Aorta (tissue), 5 donors: ENCODE measurements at regions not wholly inside any gene's neighbourhood (a gene's known extent, or its start where the extent isn't known, plus 50 kb on each side); places are given as distances from the start of the nearest gene placed in this dataset.

Experiments used
- ATAC-seq: fragments of 200-7000 bp; cut with Tn5 transposase; one replicate; pipeline ENCODE4 v1.9.1; 2022; ENCODE audit warnings: moderate library complexity; ENCODE audit not compliant: low FRiP score
- DNase-seq, 2 donors: peaks; one replicate each; pipeline ENCODE4 v3.0.0-alpha.2; 2020
- H3K27ac ChIP-seq, 2 donors: one replicate each; pipeline ENCODE4 v1.5.1; 2013; ENCODE audit warnings: low read length in 2 of 2, mild to moderate bottlenecking in 2 of 2, moderate library complexity in 2 of 2, control low read depth in 1 of 2, inconsistent platforms in 1 of 2, low read depth in 1 of 2
- H3K27me3 ChIP-seq, 2 donors: one replicate each; pipeline ENCODE4 v1.6.1; 2013; ENCODE audit warnings: control low read depth in 1 of 2, low read length in 1 of 2, mild to moderate bottlenecking in 1 of 2, moderate library complexity in 1 of 2; ENCODE audit not compliant: insufficient read depth in 2 of 2, control insufficient read depth in 1 of 2
- H3K36me3 ChIP-seq, 2 donors: one replicate each; pipeline ENCODE4 v1.6.1; 2013; ENCODE audit warnings: control low read depth in 1 of 2, low read length in 1 of 2, mild to moderate bottlenecking in 1 of 2; ENCODE audit not compliant: insufficient read depth in 2 of 2, control insufficient read depth in 1 of 2
- H3K4me1 ChIP-seq, 2 donors: one replicate each; pipeline ENCODE4 v1.6.1; 2013; ENCODE audit warnings: low read length in 2 of 2, control low read depth in 1 of 2, mild to moderate bottlenecking in 1 of 2, moderate library complexity in 1 of 2; ENCODE audit not compliant: insufficient read depth in 2 of 2, control insufficient read depth in 1 of 2
- H3K4me3 ChIP-seq, 2 donors: one replicate each; pipeline ENCODE4 v1.5.1; 2013; ENCODE audit warnings: low read length in 2 of 2, control low read depth in 1 of 2, mild to moderate bottlenecking in 1 of 2
- H3K9me3 ChIP-seq: one replicate; pipeline ENCODE4 v1.6.1; 2013; ENCODE audit warnings: mild to moderate bottlenecking, low read length; ENCODE audit not compliant: control insufficient read depth
- WGBS, 2 donors: extraction: QIAGEN DNeasy Blood & Tissue Kit; methylation state at CpG; one replicate each; pipeline ENCODE4 v1.1.7; 2013; 5-methylcytosine and 5-hydroxymethylcytosine counted together
- intact Hi-C, 2 donors: fragments of 100-400 bp; cut with DNase I; formaldehyde crosslinking; loops; one replicate each; pipeline versions ENCODE4 v1.14.2 to v1.15.0; 2022
- donor health status: healthy with polysubstance abuse.
- donor health status: Bipolar disorder and iron deficiency.
- donor health status: DM: no; HTN: no; CAD: no.
- donor health status: DM: no; HTN: no; CAD: no.
- donor health status: DM: yes; HTN: yes; CAD: no.

DNA sequence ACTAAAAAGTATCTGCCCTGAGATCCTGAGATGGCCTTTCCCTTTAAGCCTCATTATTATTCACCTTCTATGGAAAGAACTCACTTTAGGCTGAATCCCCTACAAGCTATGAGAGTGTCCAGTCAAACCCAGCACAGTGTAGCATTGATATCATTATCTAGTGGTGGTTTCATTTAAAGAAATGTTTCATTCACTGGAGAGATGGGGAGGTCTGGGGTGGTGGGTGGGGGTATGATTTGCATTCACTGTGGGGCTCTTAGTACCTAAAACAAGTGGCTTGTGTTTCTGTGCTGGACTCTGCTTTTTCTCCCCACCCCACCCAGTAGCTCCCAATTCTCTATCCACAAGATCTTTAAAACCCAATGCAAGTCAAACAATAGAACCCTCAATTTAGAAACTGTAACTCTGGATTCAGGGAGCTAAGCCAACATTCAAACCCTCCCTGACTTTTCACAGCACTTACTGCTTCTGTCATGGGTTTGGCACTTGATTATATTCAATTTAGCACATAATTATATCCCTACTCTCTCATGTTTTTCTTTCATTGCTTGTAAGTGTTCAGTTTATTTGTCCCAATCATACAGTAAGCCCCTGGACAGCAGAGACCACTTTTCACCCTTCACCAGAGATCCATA is 310.5 kb upstream of the THBS1 start:
- DNase-seq (no peak), ATAC-seq (no peak)
- Histone ChIP-seq H3K4me3 (no peak overlapping the region), H3K27ac (no peak overlapping the region), H3K4me1 (no peaks in the 10 kb centered on the region), H3K9me3 (no peaks in the 10 kb centered on the region), H3K27me3 (no peaks in the 10 kb centered on the region), H3K36me3 (no peaks in the 10 kb centered on the region)
- intact Hi-C loops, result loop anchor here in 1 of 2 donors (10.0 kb wide), 1 partner anchor 294 kb away; no protein-coding TSS in a partner anchor

DNA sequence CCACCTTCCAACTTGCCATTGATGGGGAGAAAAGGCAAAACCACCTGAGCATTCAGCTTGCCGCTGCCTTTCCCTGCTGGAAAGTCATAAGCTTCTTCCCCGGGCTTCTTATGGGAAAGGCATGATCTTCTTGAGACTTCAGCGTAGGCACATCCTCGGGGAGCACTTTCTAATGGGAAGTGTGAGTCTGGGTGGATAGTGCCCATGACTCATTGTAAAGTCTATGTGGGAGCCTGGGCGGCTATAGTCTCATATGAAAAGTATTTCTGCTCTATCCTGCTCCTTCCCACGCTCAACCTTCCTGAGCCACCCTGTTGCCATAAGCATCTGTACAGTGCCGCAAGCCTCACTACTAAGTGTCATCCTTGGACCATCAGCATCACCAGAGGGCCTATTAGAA is 309.9 kb upstream of the THBS1 start:
- intact Hi-C loops, result loop anchor here in 1 of 2 donors (10.0 kb wide), 1 partner anchor 294 kb away; no protein-coding TSS in a partner anchor
- Histone ChIP-seq H3K27ac (no peak overlapping the region), H3K9me3 (no peaks in the 10 kb centered on the region), H3K27me3 (no peaks in the 10 kb centered on the region), H3K4me1 (no peaks in the 10 kb centered on the region), H3K4me3 (no peak overlapping the region), H3K36me3 (no peaks in the 10 kb centered on the region)
- whole genome bisulfite sequencing, 2 donors, result 90 to 92% methylated on average over 7 of the region's 7 CpGs
- ATAC-seq (no peak), DNase-seq (no peak)

DNA sequence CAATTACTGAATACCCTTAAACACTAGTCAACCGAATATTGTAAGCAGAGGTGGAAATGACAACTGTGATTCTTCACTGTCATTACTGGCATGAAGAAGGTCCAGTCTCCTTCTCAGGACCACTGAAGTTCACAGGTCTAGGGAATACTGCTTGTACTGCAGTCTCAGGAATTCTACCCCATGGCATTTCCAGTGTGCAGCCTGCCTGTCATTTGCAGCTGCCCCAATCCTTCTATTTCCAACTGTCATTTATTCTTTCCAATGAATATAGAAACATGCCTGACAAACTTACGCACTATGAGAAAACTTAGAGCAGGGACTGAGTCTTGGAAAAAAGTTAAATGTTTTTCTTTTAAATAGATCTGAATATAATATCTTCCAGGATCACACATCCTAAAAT is 308.0 kb upstream of the THBS1 start:
- H3K9me3 ChIP-seq, result no peaks in the 10 kb centered on the region
- no peak overlapping the region for H3K27ac ChIP-seq
- DNase-seq (no peak), ATAC-seq (no peak)
- H3K27me3 ChIP-seq, result no peaks in the 10 kb centered on the region
- no peak overlapping the region for H3K4me3 ChIP-seq
- 87 to 90% methylated on average over 2 of the region's 2 CpGs for WGBS, 2 donors
- intact Hi-C loops, result loop anchor here in 1 of 2 donors (10.0 kb wide), 1 partner anchor 292 kb away; no protein-coding TSS in a partner anchor
- no peaks in the 10 kb centered on the region for H3K36me3 ChIP-seq
- H3K4me1 ChIP-seq, result no peaks in the 10 kb centered on the region

DNA sequence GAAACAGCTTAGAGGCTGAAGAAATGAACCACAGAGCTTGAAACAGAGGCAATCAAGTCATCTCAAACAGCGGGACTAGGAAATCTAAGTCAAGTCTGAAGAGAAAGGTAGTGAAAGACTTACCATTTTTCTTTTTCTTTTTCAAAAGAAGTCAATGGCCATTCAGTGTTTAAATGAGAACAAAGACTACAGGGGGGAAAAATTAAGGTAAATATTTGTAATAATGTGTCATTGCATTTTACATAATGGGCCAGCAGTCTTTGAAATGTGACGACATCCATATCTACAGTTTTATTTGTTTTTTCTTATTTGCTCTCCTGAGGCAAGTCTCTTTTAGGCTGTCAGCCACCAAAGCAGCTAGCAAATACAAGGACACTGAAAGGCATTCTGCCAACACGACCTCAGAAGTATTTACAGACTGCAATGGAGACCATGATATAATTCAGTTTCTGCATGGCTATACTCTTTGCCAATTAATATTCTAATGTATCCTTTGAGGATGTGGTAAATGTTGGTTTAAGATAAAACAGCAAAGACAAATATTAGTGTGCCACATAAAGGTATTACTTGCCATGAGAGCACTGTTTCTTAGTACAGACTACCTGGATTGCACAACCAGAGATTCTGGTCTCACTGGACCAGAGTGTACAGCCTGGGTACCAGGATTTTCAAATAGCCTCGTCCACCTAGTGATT is 307.0 kb upstream of the THBS1 start:
- Histone ChIP-seq H3K27me3 (no peaks in the 10 kb centered on the region), H3K36me3 (no peaks in the 10 kb centered on the region), H3K27ac (no peak overlapping the region), H3K4me1 (no peaks in the 10 kb centered on the region), H3K9me3 (no peaks in the 10 kb centered on the region), H3K4me3 (no peak overlapping the region)
- intact Hi-C loops, result loop anchor here in 1 of 2 donors (10.0 kb wide), 1 partner anchor 291 kb away; no protein-coding TSS in a partner anchor
- ATAC-seq, result no peak
- WGBS, 2 donors, result 26 to 32% methylated on average over 4 of the region's 4 CpGs
- DNase-seq, result no peak

- Histone ChIP-seq H3K36me3 (no peaks in the 10 kb centered on the region), H3K9me3 (no peaks in the 10 kb centered on the region), H3K4me1 (no peaks in the 10 kb centered on the region), H3K4me3 (no peak overlapping the region), H3K27me3 (no peaks in the 10 kb centered on the region), H3K27ac (no peak overlapping the region)
- 91 to 95% methylated on average over 3 of the region's 3 CpGs for WGBS, 2 donors
- DNase-seq (no peak), ATAC-seq (no peak)
- intact Hi-C loops, result loop anchor here in 1 of 2 donors (10.0 kb wide), 1 partner anchor 290 kb away; no protein-coding TSS in a partner anchor
These were observed 305.8 kb upstream of the THBS1 start for GRCh38 chr15:39275066-39275465.

DNA sequence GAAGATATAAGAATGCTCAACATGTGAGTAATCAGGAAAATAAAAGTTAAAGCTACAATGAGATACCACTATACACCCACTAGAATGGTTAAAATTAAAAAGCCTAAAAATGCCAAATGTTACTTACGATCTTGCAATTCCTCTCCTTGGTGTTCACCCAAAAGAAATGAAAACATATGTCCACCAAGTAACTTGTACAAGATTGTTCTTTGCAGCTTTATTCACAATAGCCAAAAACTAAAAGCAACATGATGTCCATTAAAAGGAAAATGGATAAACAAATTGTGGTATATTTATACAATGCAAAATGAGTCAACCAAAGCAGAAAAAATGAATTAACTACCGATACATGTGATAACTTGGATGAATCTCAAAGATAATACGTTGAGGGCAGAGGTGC is 301.6 kb upstream of the THBS1 start:
- Histone ChIP-seq H3K27ac (no peak overlapping the region), H3K27me3 (no peaks in the 10 kb centered on the region), H3K4me3 (no peak overlapping the region), H3K9me3 (no peaks in the 10 kb centered on the region), H3K36me3 (no peaks in the 10 kb centered on the region), H3K4me1 (no peaks in the 10 kb centered on the region)
- DNase-seq (no peak), ATAC-seq (no peak)
- intact Hi-C loops, result loop anchor here in 1 of 2 donors (10.0 kb wide), 1 partner anchor 285 kb away; no protein-coding TSS in a partner anchor
- WGBS, 2 donors, result 50 to 51% methylated on average over 3 of the region's 3 CpGs

- no peaks in the 10 kb centered on the region for H3K9me3 ChIP-seq
- intact Hi-C loops, result no loop called here
- ATAC-seq (no peak), DNase-seq (no peak)
- H3K4me3 ChIP-seq, result no peak overlapping the region
- H3K27ac ChIP-seq, result no peak overlapping the region
- no peaks in the 10 kb centered on the region for H3K4me1 ChIP-seq
- no peaks in the 10 kb centered on the region for H3K27me3 ChIP-seq
- 35 to 38% methylated on average over 1 of the region's 1 CpG for WGBS, 2 donors
- no peaks in the 10 kb centered on the region for H3K36me3 ChIP-seq
These were observed 299.8 kb upstream of the THBS1 start for GRCh38 chr15:39281094-39281493.

DNA sequence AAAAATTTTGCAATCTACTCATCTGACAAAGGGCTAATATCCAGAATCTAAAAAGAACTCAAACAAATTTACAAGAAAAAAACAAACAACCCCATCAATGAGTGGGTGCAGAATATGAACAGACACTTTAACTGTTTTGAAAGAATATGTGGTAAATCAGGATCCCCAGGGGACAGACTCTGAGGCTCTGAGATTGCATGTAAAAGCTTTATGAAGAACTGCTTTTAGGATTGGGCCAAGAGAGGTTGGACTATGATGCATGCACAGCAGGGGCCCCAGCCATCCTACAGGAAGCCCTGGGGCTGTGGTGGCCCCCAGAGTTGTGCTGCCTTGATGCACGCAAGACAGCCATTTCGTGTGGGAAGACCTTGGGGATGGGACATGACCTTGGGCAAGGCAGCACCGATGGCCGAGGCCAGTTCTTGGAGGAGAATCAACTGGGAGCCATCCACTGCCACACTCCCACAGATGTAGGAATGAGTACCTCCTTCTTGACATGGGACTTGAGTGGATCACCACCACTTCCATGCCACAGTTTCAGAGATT is 298.1 kb upstream of the THBS1 start:
- no peaks in the 10 kb centered on the region for H3K9me3 ChIP-seq
- 88 to 91% methylated on average over 4 of the region's 4 CpGs for WGBS, 2 donors
- no peaks in the 10 kb centered on the region for H3K27me3 ChIP-seq
- no peaks in the 10 kb centered on the region for H3K4me1 ChIP-seq
- no peak overlapping the region for H3K27ac ChIP-seq
- DNase-seq, result peak in 1 of 2 donors; percentile 63
- intact Hi-C loops, result no loop called here
- ATAC-seq, result no peak
- H3K4me3 ChIP-seq, result no peak overlapping the region
- H3K36me3 ChIP-seq, result no peaks in the 10 kb centered on the region

- DNase-seq, result no peak
- Histone ChIP-seq H3K36me3 (no peaks in the 10 kb centered on the region), H3K4me1 (no peaks in the 10 kb centered on the region), H3K4me3 (no peak overlapping the region), H3K27ac (no peak overlapping the region), H3K27me3 (no peaks in the 10 kb centered on the region), H3K9me3 (no peaks in the 10 kb centered on the region)
- intact Hi-C loops, result no loop called here
- no peak for ATAC-seq
These were observed 297.3 kb upstream of the THBS1 start for GRCh38 chr15:39283531-39283930.
